GM12864 (cell line): ENCODE measurements at regions not wholly inside any gene's neighbourhood (a gene's known extent, or its start where the extent isn't known, plus 50 kb on each side); places are given as distances from the start of the nearest gene placed in this dataset.

Experiments used
- DNase-seq: peaks from one replicate; pipeline ENCODE4 v3.0.0-alpha.2; 2011; ENCODE audit warnings: low read depth
- H3K4me3 ChIP-seq: 2 replicates; pipeline ENCODE4 v1.5.1; 2011; ENCODE audit warnings: mild to moderate bottlenecking, low read depth, low read length, control low read depth
- TF ChIP-seq, protein P1 (sequence below): IDR thresholded peaks from 2 replicates; pipeline ENCODE4 v1.5.1; 2011; ENCODE audit warnings: low read depth, mild to moderate bottlenecking, moderate library complexity, low read length, control low read depth, inconsistent platforms; ENCODE audit errors: missing control alignments

DNA sequence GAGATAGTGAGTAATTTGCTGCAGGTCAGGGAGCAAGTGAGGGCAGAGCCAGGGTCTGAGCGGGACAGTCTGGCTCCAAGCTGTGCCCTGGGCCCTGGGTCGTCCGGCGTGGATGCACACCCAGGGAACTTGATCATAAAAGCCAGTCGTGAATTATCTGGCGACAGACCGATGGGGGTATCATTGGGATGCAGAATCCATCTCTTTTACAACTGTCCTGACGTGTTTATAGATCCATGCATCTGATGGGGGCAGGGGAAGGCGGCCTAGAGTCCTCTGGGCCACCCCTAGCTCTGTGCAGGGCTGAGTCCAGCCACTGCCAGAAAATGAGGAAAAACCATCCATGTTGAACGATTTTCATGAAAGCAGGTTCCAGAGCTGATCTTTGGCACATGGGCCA lies 332.8 kb downstream of the C16orf95 start:
- H3K4me3 ChIP-seq = no peak overlapping the region
- TF ChIP-seq, protein P1, sequence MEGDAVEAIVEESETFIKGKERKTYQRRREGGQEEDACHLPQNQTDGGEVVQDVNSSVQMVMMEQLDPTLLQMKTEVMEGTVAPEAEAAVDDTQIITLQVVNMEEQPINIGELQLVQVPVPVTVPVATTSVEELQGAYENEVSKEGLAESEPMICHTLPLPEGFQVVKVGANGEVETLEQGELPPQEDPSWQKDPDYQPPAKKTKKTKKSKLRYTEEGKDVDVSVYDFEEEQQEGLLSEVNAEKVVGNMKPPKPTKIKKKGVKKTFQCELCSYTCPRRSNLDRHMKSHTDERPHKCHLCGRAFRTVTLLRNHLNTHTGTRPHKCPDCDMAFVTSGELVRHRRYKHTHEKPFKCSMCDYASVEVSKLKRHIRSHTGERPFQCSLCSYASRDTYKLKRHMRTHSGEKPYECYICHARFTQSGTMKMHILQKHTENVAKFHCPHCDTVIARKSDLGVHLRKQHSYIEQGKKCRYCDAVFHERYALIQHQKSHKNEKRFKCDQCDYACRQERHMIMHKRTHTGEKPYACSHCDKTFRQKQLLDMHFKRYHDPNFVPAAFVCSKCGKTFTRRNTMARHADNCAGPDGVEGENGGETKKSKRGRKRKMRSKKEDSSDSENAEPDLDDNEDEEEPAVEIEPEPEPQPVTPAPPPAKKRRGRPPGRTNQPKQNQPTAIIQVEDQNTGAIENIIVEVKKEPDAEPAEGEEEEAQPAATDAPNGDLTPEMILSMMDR = no peak
- no peak for DNase-seq

DNA sequence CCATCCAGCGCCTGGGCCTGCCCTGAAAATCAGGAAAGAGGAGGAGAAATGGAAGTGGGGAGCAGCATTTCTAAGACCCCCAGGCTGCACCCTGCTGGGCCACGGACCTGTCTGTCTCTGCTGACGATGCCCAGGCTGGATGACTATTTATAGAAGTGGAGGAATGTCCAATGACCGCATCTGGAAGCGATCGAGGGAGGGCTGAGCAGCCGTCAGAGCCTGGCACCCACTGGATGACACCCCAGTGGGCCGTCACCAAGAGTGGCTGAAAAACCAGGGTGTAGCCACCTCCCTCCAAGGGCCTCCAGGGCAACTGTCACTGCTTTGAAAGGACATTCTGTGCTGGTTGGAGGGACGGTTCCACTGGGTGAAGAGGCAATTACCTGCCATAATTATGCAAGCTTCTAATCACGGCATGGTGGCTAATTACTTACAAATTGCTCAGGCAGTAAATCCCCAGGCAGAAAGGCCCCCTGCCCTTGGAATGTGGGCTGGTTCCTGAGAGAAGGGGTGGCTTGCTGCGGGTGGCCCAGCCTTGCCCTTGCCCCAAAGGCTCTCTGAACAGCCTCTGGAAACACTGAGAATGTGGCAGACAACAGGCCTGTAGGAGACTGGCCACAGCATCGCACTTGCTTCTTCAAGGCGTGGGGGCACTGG lies 332.1 kb downstream of the C16orf95 start:
- no peak overlapping the region for H3K4me3 ChIP-seq
- TF ChIP-seq, protein P1 = no peak
- DNase-seq = no peak

- DNase-seq = no peak
Observed at GRCh38 chr16:86985648-86986015, 331.6 kb downstream of the C16orf95 start.

DNA sequence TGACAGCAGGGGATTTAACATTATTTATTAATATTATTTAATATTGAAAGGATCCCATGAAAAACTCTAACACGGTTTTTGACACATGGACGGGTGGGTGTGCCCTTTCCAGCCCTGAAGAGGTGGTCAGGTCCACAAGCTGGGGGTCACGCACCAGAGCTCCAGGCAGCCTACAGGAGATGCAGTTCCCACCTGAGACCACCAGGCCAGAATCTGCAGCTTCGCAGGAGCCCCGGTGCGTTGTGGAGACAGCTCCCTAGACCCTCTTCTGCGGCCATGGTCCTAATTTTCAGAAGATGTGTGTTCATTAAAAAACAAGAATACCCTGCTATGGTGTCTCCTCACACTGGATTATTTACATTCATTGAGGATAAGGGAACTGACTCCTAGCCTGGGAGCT lies 331.1 kb downstream of the C16orf95 start:
- H3K4me3 ChIP-seq = no peak overlapping the region
- DNase-seq = no peak
- TF ChIP-seq, protein P1 = peak; percentile 5

More at GRCh38 chr16:86985648-86986015, 331.6 kb downstream of the C16orf95 start:
- no peak overlapping the region for H3K4me3 ChIP-seq
- TF ChIP-seq, protein P1 = no peak

DNA sequence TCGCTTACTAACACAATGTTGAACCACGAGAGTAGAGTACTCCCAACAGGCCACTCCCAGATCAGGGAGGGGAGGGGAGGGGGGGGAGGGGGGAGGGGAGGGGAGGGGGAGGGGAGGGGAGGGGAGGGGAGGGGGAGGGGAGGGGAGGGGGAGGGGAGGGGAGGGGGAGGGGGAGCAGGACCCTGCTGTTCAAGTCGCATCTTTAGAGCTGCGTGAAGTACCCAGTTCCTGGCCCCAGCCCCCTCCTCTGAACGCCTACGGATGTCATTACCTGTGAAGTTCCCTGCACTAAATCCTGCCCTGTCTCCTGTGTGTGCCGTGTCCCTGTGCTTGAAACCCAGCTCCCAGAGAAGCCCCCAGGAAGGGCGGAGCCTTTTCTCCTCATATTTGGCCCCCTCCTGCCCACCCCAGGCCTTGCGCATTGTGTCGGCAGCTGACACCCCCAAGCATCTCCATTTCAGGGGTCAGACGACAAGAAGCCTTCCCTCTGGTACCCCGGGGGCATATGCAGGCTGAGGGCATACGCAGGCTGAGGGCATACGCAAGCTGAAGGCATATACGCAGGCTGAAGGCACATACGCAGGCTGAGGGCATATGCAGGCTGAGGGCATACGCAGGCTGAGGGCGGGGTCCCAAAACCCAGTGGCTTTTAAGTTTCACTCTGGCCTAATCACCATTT lies 330.2 kb downstream of the C16orf95 start:
- H3K4me3 ChIP-seq = no peak overlapping the region
- TF ChIP-seq, protein P1 = no peak
- no peak for DNase-seq

DNA sequence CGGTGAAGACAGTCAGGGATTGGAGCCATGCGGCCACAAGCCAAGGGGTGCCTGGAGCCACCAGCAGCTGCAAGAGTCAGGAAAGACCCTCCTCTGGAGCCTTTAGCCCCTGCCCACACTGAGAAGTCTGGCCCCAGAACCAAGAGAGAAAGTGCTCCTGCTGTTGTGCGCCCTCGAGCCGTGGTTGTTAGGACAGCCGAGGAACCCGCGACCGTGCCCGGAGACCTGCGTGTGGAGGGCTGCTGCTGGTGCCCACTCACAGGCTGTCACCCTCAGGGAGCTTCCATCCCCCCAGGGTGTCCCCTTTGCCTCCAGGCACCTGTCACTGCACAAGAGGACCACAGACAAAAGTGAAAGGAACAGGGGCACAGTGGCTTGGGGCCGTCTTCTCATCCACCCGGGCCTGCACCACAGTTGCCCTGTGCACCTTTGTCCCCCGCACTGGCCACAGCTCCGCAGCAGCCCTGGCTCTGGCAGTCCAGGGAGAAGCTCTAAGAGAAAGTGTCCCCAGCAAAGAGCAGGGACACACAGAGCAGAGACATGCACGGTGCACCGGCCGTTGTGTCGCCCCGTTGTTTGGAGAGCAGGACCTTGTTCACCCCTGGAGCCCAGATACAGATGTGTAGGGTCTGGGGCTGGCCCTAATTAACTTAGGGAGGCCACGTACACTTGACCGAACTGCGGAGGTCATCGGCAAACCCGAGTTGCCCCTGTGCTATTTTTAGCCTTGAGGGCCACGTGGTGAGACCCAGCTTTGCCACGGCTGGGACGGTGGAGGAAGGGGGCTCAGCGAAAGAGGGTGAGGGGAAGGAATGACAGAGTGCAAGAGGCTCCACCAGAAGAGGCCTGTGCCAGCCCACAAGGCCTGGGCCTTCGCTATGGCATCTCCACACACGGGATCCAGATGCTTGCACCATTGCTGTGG lies 329.2 kb downstream of the C16orf95 start:
- no peak overlapping the region for H3K4me3 ChIP-seq
- no peak for DNase-seq
- TF ChIP-seq, protein P1 = no peak
